A549 (cell line): ENCODE measurements at regions not wholly inside any gene's neighbourhood (a gene's known extent, or its start where the extent isn't known, plus 50 kb on each side); places are given as distances from the start of the nearest gene placed in this dataset.

Source experiments
- ATAC-seq, 2 experiments: fragments of 200-7000 bp in 1 of 2; fragments of >200 bp in 1 of 2; cut with Nextera tagmentation in 1 of 2; cut with Tn5 transposase in 1 of 2; 3 replicates each; pipeline versions ENCODE4 v1.8.0 to v1.9.1; 2018 to 2020; ENCODE audit warnings: mild to moderate bottlenecking in 1 of 2, moderate library complexity in 1 of 2
- CTCF ChIA-PET: fragments of 300-600 bp; sonication (Branson Sonifier 250); formaldehyde crosslinking; extraction: SDS; loops from one replicate; lab custom pipeline; 2021; ENCODE audit warnings: antibody characterized with exemption, inconsistent platforms; lab: Yijun Ruan, JAX
- POLR2A ChIA-PET: fragments of 350-600 bp; formaldehyde crosslinking; extraction: SDS; loops from one replicate; lab custom pipeline; 2021; ENCODE audit warnings: antibody characterized with exemption, inconsistent platforms; lab: Yijun Ruan, JAX
- DNase-seq, 2 experiments: peaks; one replicate each; pipeline versions ENCODE4 v3.0.0 to v3.0.0-alpha.2; 2011 to 2016; ENCODE audit warnings: low read depth in 1 of 2, low spot score in 1 of 2
- FAIRE-seq: peaks from 2 replicates; lab custom pipeline; 2011; peaks lifted over from hg19 to GRCh38; lab: Jason Lieb, UNC
- H3K27ac ChIP-seq, 2 experiments: fragments of >200 bp; sonication (Bioruptor Twin); formaldehyde crosslinking; 3 replicates each; pipeline ENCODE4 v1.5.1; 2016 to 2017
- H3K4me1 ChIP-seq: fragments of >200 bp; sonication (Bioruptor Twin); formaldehyde crosslinking; 3 replicates; pipeline ENCODE4 v1.6.1; 2016
- H3K4me2 ChIP-seq: fragments of >200 bp; sonication (Bioruptor Twin); formaldehyde crosslinking; 3 replicates; pipeline ENCODE4 v1.6.1; 2016
- H3K4me3 ChIP-seq: fragments of >200 bp; sonication (Bioruptor Twin); formaldehyde crosslinking; 3 replicates; pipeline ENCODE4 v1.5.1; 2016
- H3K9me3 ChIP-seq: fragments of >200 bp; sonication (Bioruptor Twin); formaldehyde crosslinking; 3 replicates; pipeline ENCODE4 v1.6.1; 2016
- BCL3 ChIP-seq: fragments of >200 bp; sonication (Bioruptor Twin); formaldehyde crosslinking; IDR thresholded peaks from 3 replicates; pipeline ENCODE4 v1.6.1; 2016
- CBX2 ChIP-seq: fragments of 200-600 bp; sonication (generic); IDR thresholded peaks from 2 replicates; pipeline ENCODE4 v1.6.1; 2016; ENCODE audit warnings: low read depth, mild to moderate bottlenecking, borderline replicate concordance
- CHD4 ChIP-seq: fragments of 200-600 bp; sonication (generic); IDR thresholded peaks from 2 replicates; pipeline ENCODE4 v1.6.1; 2016; ENCODE audit warnings: antibody characterized with exemption, mild to moderate bottlenecking, borderline replicate concordance
- E2F6 ChIP-seq: IDR thresholded peaks from 2 replicates; pipeline ENCODE4 v1.6.1; 2012; ENCODE audit warnings: low read depth, borderline replicate concordance
- EHMT2 ChIP-seq: fragments of 200-600 bp; sonication (generic); IDR thresholded peaks from 2 replicates; pipeline ENCODE4 v1.6.1; 2016; ENCODE audit warnings: antibody characterized with exemption, low read depth, mild to moderate bottlenecking, moderate library complexity
- ELK1 ChIP-seq: fragments of 150-350 bp; IDR thresholded peaks from 2 replicates; pipeline ENCODE4 v1.6.1; 2014; ENCODE audit warnings: low read depth, mild to moderate bottlenecking, low read length
- FOSB ChIP-seq: fragments of 250-450 bp; sonication (Bioruptor Pico); IDR thresholded peaks from 2 replicates; pipeline ENCODE4 v1.5.0; 2020; ENCODE audit warnings: mild to moderate bottlenecking, moderate library complexity
- FOXS1 ChIP-seq: fragments of 250-450 bp; sonication (Bioruptor Pico); IDR thresholded peaks from 2 replicates; pipeline ENCODE4 v1.5.0; 2020; ENCODE audit warnings: mild to moderate bottlenecking, moderate library complexity
- GATA3 ChIP-seq: IDR thresholded peaks from 2 replicates; pipeline ENCODE4 v1.6.1; 2012; ENCODE audit warnings: borderline replicate concordance
- HDAC2 ChIP-seq: fragments of 200-600 bp; sonication (generic); IDR thresholded peaks from 2 replicates; pipeline ENCODE4 v1.6.1; 2016
- HMGXB4 ChIP-seq: fragments of 250-450 bp; sonication (Bioruptor Pico); IDR thresholded peaks from 2 replicates; pipeline ENCODE4 v1.5.0; 2021; ENCODE audit warnings: mild to moderate bottlenecking, moderate library complexity, borderline replicate concordance
- KDM1A ChIP-seq: fragments of 200-600 bp; sonication (generic); IDR thresholded peaks from 2 replicates; pipeline ENCODE4 v1.6.1; 2016; ENCODE audit warnings: low read depth, mild to moderate bottlenecking
- MAZ ChIP-seq: fragments of 150-350 bp; IDR thresholded peaks from 2 replicates; pipeline ENCODE4 v1.6.1; 2014; ENCODE audit warnings: antibody characterized with exemption, low read depth, low read length, borderline replicate concordance
- NPAS2 ChIP-seq: fragments of 250-450 bp; sonication (Bioruptor Pico); IDR thresholded peaks from 2 replicates; pipeline ENCODE4 v1.8.0; 2022; ENCODE audit warnings: mild to moderate bottlenecking, moderate library complexity, borderline replicate concordance
- NR3C1 ChIP-seq: fragments of >200 bp; sonication (Bioruptor Twin); formaldehyde crosslinking; IDR thresholded peaks from 3 replicates; pipeline ENCODE4 v1.6.1; 2017
- PBX3 ChIP-seq: IDR thresholded peaks from 2 replicates; pipeline ENCODE4 v1.6.1; 2012
- RAD21 ChIP-seq, 2 experiments: fragments of >200 bp in 1 of 2; sonication (Bioruptor Twin) in 1 of 2; formaldehyde crosslinking in 1 of 2; IDR thresholded peaks in 1 of 2; conservative IDR thresholded peaks in 1 of 2; 2 replicates in 1 of 2; 3 replicates in 1 of 2; pipeline ENCODE4 v1.6.1; 2012 to 2018; ENCODE audit warnings: inconsistent platforms in 1 of 2
- RARB ChIP-seq: fragments of 250-450 bp; sonication (Bioruptor Pico); IDR thresholded peaks from 2 replicates; pipeline ENCODE4 v1.8.0; 2021; ENCODE audit warnings: mild to moderate bottlenecking, moderate library complexity
- RFX5 ChIP-seq: fragments of 450-650 bp; IDR thresholded peaks from 2 replicates; pipeline ENCODE4 v1.7.1; 2014; ENCODE audit warnings: antibody characterized with exemption, mild to moderate bottlenecking, moderate library complexity
- SMC3 ChIP-seq: fragments of >200 bp; sonication (Bioruptor Twin); formaldehyde crosslinking; IDR thresholded peaks from 3 replicates; pipeline ENCODE4 v1.6.1; 2018; ENCODE audit warnings: inconsistent platforms
- TP53 ChIP-seq: fragments of 250-450 bp; sonication (Bioruptor Pico); IDR thresholded peaks from 2 replicates; pipeline ENCODE4 v1.5.0; 2021; ENCODE audit warnings: mild to moderate bottlenecking, moderate library complexity
- ZC3H11A ChIP-seq: fragments of 450-650 bp; IDR thresholded peaks from 2 replicates; pipeline ENCODE4 v1.6.1; 2014; ENCODE audit warnings: antibody characterized with exemption, mild to moderate bottlenecking
- ZSCAN20 ChIP-seq: fragments of 250-450 bp; sonication (Bioruptor Pico); IDR thresholded peaks from 2 replicates; pipeline ENCODE4 v1.8.0; 2022; ENCODE audit warnings: mild to moderate bottlenecking, moderate library complexity
- WGBS: methylation state at CpG from one replicate; pipeline ENCODE4 v1.1.6; 2017; ENCODE audit errors: missing lambda C conversion rate; 5-methylcytosine and 5-hydroxymethylcytosine counted together

- H3K27ac ChIP-seq = no peak overlapping the region
- H3K9me3 ChIP-seq = 0 out of 3 replicates have a peak, but pooled peaks cover 3% of the 10 kb centered on the region
- no peak overlapping the region for H3K4me3 ChIP-seq
- H3K4me2 ChIP-seq = no peak overlapping the region
- ATAC-seq (no peak), DNase-seq (no peak), FAIRE-seq (peak; percentile 36)
- CTCF ChIA-PET = no interaction called here
- TF ChIP-seq RAD21 (conservative IDR thresholded peaks at IDR 0.05 in 1 of 2, IDR thresholded peaks at IDR 0.05 in 1 of 2) (no peak), ZC3H11A (no peak), RARB (CRISPR knock-in tag) (no peak), ELK1 (no peak), FOXS1 (CRISPR knock-in tag) (no peak), CHD4 (no peak), SMC3 (no peak), HDAC2 (no peak), BCL3 (no peak), E2F6 (no peak), CBX2 (no peak), PBX3 (no peak), HMGXB4 (CRISPR knock-in tag) (no peak), RFX5 (no peak)
- POLR2A ChIA-PET = no interaction called here
- 4% methylated on average over 3 of the region's 3 CpGs for WGBS
- no peaks in the 10 kb centered on the region for H3K4me1 ChIP-seq
These were observed 77.1 kb upstream of the MCTP2 start for GRCh38 chr15:94154255-94154654.

- WGBS = 3% methylated on average over 4 of the region's 4 CpGs
- POLR2A ChIA-PET = no interaction called here
- Histone ChIP-seq H3K4me1 (no peaks in the 10 kb centered on the region), H3K4me2 (no peak overlapping the region), H3K4me3 (no peak overlapping the region), H3K27ac (no peak overlapping the region), H3K9me3 (no peaks in the 10 kb centered on the region; the same call in 2 of the 3 replicates)
- ATAC-seq (no peak), DNase-seq (no peak), FAIRE-seq (no peak)
- CTCF ChIA-PET = no interaction called here
- TF ChIP-seq NR3C1 (no peak), NPAS2 (CRISPR knock-in tag) (no peak), GATA3 (no peak), BCL3 (no peak), FOSB (no peak), EHMT2 (no peak), MAZ (no peak), ZSCAN20 (CRISPR knock-in tag) (no peak), KDM1A (no peak), PBX3 (no peak), TP53 (CRISPR knock-in tag) (no peak), HDAC2 (no peak)
These were observed 86.3 kb upstream of the MCTP2 start for GRCh38 chr15:94145046-94145445.
